PC-3 (cell line): ENCODE measurements at regions not wholly inside any gene's neighbourhood (a gene's known extent, or its start where the extent isn't known, plus 50 kb on each side); places are given as distances from the start of the nearest gene placed in this dataset.

Experiments used
- CTCF ChIP-seq: fragments of 300-600 bp; sonication (generic); conservative IDR thresholded peaks from 2 replicates; pipeline ENCODE4 v1.5.1; 2017; ENCODE audit warnings: antibody characterized with exemption, low read depth, mild to moderate bottlenecking, low read length
- EZH2 ChIP-seq: fragments of 300-600 bp; sonication (generic); IDR thresholded peaks from one replicate; pipeline ENCODE4 v1.6.1; 2017; ENCODE audit warnings: antibody characterized with exemption, mild to moderate bottlenecking, low read length; ENCODE audit not compliant: unreplicated experiment
- EZH2phosphoT487 ChIP-seq: fragments of 300-600 bp; sonication (generic); IDR thresholded peaks from 2 replicates; pipeline ENCODE4 v1.6.1; 2018; ENCODE audit warnings: mild to moderate bottlenecking, antibody characterized with exemption, low read length, borderline replicate concordance

GRCh38 chr2:238632181-238633060, 205.7 kb downstream of the ASB1 start:
- no peak for TF ChIP-seq CTCF
- no peak for TF ChIP-seq EZH2
- TF ChIP-seq EZH2phosphoT487, result no peak
